ENCODE measurements at regions not wholly inside any gene's neighbourhood (a gene's known extent, or its start where the extent isn't known, plus 50 kb on each side); places are given as distances from the start of the nearest gene placed in this dataset.
"Not testable (repeated sequence)": the region's sequence is repeated elsewhere in the genome, so short reads cannot be mapped to it uniquely, and the experiment has no call there.

DNA sequence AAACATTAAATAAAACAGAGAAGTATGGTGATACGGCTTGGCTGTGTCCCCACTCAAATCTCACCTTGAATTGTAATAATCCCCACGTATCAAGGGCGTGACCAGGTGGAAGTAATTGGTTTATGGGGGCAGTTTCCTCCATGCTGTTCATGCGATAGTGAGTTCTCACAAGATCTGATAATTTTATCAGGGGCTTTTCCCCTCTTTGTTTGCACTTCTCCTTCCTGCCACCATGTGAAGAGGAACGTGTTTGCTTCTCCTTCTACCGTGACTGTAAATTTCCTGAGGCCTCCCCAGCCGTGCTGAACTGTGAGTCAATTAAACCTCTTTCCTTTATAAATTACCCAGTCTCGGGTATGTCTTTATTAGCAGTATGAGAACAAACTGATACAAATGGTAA is 331.3 kb upstream of the CNR1 start:
- not testable (repeated sequence) for DNase-seq

DNA sequence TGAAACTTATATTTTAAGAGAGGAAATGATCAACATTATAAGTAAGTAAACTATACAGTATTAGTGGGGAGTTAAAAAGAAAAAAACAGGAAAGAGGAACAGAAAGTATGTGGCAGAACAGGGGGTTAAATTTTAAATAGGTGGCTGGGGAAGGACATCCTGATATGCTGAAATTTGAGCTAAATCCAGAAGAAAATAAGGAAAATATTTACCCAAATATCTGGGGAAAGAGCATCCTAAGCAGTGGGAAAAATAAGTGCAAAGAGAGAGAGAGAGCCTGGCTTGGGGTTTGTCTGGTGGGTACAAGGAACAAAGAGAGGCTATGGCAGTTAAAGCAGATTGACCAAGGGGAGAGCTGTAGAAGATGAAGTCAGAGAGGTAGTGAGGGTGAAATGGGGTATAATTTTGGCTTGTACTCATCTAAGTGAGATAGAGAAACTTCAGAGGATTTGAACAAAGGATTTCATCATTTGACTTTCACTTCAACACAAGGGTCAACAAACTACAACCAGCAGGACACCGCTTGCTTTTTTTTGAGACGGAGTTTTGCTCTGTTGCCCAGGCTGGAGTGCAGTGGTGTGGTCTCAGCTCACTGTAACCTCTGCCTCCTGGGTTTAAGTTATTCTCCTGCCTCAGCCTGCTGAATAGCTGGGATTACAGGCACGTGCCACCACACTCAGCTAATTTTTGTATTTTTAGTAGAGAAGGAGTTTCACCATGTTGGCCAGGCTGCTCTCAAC is 328.4 kb upstream of the CNR1 start:
- DNase-seq, result no peak

- DNase-seq, result no peak
Observed at GRCh38 chr6:88493717-88494116, 327.6 kb upstream of the CNR1 start.

- no peak for DNase-seq
Observed at GRCh38 chr6:88492824-88493223, 326.7 kb upstream of the CNR1 start.

DNA sequence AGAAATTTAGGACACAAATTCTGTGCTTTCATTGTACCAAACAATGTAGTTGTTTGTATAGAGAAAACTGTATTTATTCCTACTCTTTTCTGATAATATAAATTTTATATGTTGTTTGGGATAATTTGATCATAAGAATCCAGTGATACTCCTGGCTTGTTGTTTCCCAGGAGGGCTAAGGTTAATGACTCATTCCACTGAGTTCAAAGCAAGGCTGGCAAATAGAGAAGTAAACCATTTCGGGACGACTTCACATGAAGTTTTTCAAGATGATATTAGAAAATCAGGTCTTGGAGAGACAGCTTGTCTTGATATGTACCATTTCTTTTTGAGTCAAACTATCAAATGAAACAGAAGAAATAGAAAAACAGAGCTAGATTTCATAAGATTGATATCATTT is 326.1 kb upstream of the CNR1 start:
- DNase-seq, result no peak

DNA sequence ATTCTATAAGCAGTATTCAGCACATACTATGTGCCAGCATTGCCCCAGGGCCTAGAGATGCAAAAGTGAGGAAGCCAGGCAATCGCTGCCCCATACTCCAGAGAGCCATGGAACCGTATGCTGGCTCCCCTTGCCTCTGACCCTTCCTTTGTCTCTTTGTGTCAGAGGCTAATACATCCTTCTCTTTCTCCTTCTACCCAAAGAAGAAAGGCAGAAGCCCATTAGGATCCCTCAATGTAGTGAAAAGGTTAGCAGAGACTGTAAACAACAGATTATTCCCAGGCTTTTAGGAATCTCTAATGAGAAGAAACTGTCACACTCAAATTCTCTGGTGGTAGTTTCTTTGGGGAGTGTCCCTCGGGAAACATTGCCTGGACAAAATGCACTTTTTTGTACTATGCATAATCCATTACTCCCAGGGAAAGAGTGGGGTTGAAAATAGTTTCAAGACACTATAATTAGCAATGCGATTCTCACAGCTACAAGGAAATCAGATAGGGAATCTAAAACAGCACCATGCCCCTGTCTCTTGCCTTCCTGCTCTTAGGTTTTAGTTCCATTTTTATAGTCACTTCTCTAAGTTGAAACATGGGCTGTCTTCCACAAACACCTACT is 325.2 kb upstream of the CNR1 start:
- no peak for DNase-seq

GRCh38 chr6:88490908-88491264 is 324.7 kb upstream of the CNR1 start:
- DNase-seq, result no peak

- DNase-seq, result no peak
Observed at GRCh38 chr6:88490195-88490907, 324.2 kb upstream of the CNR1 start.

- no peak for DNase-seq
Observed at GRCh38 chr6:88483424-88483823, 317.3 kb upstream of the CNR1 start.

GRCh38 chr6:88482465-88482864 is 316.3 kb upstream of the CNR1 start:
- no peak for DNase-seq

DNA sequence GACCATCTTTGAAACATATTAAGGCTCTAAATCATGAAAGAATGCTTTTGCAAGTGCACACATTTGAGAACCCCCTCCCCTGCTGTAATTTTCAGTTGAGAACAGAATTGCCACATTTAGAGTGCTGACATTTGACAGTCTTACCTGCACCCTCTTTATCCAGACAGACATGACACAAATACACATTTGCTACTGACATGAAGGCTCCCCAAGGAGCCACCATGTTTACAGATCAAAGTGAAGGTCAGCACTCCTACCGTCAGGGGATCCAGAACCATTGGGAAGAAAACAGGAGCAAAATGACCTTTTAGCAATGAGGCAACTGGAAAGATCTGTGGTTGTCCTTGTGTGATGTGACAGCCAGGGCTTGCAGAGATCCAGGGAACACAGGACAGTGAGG is 315.4 kb upstream of the CNR1 start:
- no peak for DNase-seq

DNA sequence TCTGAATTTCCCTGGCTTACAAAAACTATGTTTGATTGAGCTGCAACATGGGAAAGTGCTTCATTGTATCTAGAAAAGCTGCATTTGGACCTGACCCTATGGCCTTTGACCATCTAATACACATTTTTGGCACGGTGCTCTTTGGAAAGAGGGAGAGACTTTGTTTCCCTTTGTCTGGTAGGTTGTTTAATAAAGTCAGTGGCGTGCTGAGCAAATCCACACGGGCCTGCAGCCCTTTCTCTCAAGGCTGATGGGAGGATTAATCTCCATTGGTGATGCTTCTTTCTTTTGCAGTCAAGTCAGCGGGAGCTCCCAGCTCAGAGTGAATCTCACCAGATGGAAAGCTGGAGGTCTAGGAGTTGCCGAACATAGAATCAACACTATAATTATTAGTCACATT is 314.7 kb upstream of the CNR1 start:
- DNase-seq, result no peak

- no peak for DNase-seq
Observed at GRCh38 chr6:88477413-88477812, 311.3 kb upstream of the CNR1 start.

DNA sequence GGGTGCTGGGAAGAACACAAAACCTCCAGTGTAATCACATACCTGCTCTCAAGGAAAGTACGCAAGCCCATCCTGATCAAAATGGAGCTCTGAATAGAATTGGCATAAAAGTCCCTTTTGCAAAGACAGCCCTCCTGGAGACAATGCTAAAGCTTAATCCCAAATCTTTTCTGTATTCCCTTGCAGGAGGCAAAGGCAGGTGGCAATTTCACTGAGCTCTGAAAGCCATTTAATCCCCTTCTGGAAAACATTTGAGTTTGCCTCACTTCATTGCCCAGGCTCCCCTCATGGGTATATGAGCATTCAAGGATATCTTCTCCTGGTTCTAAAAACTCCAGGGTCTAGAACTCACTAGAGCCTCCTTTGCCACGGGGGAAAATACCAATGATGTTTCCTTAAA is 310.2 kb upstream of the CNR1 start:
- no peak for DNase-seq

DNA sequence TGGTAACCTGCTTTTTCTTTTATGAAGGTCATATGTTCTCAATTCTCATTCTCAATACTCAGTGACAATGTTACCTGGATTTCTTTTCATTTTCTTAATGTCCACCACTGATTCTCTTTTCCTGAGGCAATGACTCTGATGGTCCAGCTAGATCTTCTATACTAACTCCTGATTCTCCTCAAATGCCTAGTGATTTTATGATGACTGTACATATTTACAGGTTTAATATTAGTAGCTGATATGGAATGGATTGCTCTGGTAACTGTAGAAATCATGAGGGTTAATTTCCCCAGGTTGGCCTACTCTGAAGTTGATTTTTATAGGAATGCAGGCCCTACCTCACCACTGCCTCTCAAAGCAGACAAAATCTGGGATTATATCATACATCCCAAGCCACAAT is 308.6 kb upstream of the CNR1 start:
- no peak for DNase-seq

DNA sequence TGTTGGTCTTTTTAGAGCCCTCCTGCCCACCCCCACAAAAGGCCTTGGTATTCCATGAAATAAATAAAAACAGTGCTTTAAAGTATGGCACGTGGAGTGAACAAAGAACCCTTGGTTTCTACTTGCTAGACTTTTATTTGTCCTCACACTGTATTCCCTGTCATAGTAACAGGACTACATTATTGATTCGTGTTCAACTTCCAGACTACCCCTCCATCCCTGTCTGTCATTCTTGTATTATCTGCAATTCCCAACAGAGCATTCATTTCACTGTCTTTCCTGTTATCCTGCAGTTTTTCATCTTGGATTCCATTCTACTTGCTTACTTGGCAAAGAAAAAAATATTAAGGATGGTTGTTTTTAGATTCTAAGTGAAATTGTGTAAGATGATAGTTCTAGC is 307.4 kb upstream of the CNR1 start:
- no peak for DNase-seq

GRCh38 chr6:88472851-88473525 is 306.8 kb upstream of the CNR1 start:
- DNase-seq, result no peak

DNA sequence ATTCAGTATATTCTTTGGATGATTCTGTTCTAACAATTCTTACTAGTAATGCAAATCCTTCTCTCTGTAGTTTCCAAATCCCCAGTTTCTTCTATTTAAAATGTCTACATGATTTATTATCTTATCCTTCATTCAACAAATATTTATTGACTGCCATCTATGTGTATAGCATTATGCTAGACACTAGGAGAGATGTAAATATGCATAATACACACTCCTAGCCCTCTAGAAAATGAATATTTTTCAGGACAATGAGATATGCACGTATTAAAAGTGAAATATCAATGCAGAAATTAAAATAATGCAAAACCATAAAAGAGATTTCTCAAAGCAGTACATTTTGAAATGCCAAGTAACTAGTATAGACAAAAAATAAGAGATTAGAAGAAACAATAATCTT is 293.5 kb upstream of the CNR1 start:
- DNase-seq, result no peak

- DNase-seq, result no peak
Observed at GRCh38 chr6:88459189-88459588, 293.0 kb upstream of the CNR1 start.

DNA sequence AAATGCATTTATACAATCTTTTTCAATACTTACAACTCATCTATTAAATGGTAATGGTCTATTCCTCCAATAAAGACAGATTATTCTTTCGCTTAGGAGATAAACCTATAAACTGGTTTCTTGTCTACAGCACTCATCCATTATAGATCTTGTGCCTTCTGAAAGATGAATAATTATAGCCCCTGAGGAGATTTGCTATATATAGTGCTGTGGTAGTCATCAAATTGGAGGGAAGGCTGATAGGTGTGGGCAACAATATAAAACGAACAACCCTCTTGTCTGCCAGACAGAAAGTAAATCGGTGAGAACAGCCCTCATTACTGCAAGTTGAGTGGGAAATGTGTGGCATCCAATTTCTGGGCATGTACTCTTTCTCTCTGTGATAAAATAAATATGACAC is 292.5 kb upstream of the CNR1 start:
- no peak for DNase-seq

DNA sequence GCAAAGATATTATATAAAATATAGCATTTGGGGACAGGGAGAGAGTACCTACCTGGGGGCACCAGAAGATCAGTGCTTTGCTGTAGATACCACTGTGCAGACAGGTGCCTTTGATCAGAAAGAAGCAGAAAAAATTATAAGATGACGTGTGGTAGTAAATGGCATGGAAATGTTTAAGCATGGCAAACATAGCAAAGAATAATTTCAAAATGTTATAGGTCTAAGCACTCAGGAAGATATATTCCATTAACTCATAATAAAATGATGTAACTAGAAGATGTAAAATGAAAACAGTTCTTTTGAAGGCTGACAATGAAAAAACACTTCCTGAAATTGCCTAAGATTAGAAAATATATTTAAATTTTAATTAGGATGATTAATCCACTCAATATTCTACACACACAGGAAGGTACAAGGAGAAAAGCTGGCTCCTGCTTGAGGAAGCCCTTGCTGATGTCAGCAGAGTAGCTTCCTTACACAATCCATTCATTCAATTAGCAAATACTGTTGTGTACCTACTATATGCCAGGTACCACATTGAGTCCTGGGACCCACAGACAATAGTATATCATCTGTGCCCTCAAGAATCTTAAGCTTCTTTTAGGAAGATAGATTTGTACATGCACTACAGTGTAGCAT is 290.2 kb upstream of the CNR1 start:
- no peak for DNase-seq

DNA sequence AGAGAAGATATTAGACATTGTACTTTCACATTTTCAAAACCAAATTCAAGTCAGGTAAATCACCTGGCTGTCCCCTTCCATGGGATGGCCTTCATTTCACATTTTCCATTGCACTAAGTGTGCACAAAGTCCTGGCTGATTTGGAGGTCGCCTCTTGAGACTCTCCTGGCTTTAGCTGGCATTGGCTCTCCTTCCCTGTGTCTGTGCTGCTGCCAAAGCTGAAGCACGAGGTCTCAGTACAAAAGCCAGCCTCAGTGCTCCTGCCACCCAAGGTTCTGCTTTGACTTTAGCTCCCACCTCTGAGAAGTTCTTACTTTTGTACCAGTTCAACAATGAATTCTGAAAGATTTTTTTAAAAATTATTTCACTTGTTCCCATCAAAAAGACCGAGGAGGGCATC is 289.2 kb upstream of the CNR1 start:
- no peak for DNase-seq

GRCh38 chr6:88454658-88455057 is 288.5 kb upstream of the CNR1 start:
- no peak for DNase-seq
